SH-SY5Y (cell line): ENCODE measurements at regions not wholly inside any gene's neighbourhood (a gene's known extent, or its start where the extent isn't known, plus 50 kb on each side); places are given as distances from the start of the nearest gene placed in this dataset.

ENCODE experiments used
- GATA2 ChIP-seq: IDR thresholded peaks from 2 replicates; pipeline ENCODE4 v1.6.1; 2011; ENCODE audit warnings: mild to moderate bottlenecking, low read depth, low read length
- GATA3 ChIP-seq: IDR thresholded peaks from 2 replicates; pipeline ENCODE4 v1.6.1; 2011; ENCODE audit warnings: low read depth, mild to moderate bottlenecking, low read length, moderate library complexity

DNA sequence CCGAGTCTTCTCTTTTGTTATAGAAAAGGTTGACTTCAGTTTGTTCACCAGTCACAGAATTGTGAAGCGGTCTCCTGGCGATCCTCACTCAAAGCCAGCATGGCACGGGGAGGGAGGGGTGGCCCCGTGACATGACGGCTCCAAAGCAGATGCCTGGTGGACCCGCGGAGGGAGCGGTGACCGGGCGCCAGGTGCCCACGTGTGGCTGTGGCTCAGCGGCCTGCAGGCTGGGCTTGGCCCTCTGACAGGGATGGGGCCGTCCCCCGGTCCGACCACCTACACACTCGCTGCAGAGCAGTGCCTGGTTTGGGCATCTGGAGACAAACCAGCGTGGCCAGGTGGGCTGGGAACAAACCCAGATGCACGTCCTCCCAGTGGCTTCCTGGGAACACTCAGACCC lies 129.1 kb upstream of the SNTG2 start:
- no peak for TF ChIP-seq GATA2
- no peak for TF ChIP-seq GATA3
